ENCODE measurements at regions not wholly inside any gene's neighbourhood (a gene's known extent, or its start where the extent isn't known, plus 50 kb on each side); places are given as distances from the start of the nearest gene placed in this dataset.
"Not testable (repeated sequence)": the region's sequence is repeated elsewhere in the genome, so short reads cannot be mapped to it uniquely, and the experiment has no call there.

DNA sequence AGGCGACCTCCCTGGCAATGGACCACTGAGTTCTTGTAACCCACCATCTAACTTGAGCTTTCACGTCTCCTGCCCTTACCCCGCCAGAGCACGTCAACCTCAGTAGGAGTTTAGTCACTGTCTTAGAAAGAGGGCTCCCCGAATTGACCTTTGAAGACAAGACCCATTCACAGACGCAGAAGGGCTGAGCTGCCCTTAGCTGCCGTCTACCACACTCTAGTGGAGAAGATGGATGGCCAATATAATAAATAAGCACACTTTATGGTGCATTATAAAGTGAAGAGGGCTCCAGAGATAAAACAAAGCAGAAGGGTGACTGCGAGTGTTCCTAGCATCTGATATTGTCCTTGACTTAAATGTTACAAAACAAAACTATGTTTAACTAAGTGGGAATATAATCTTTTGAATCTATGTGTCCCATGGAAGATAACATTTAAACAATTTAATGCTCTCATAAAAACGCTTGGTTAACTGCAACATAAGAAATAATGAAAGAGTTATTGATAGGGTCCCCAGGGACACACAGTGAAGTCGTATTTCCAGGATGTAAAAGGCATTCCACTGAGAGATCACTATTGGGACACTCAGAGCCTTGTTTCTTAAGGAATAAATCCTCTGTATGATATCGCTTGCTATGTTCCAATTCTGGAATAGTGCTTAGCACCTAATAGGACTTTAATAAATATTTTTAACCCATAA lies 261.1 kb downstream of the THBS2 start:
- no peak overlapping the region for H3K4me3 ChIP-seq (ENCODE audit: low read depth, low read length)
- in situ Hi-C loops (cut with HindIII; ENCODE audit: low pct_ligation_motif_present, low sequenced_read_pairs) = no loop called here
- no peak for DNase-seq
- no peak overlapping the region for H3K27ac ChIP-seq
- no peaks in the 10 kb centered on the region for H3K27me3 ChIP-seq (replicated peaks)
- TF ChIP-seq, protein P1, sequence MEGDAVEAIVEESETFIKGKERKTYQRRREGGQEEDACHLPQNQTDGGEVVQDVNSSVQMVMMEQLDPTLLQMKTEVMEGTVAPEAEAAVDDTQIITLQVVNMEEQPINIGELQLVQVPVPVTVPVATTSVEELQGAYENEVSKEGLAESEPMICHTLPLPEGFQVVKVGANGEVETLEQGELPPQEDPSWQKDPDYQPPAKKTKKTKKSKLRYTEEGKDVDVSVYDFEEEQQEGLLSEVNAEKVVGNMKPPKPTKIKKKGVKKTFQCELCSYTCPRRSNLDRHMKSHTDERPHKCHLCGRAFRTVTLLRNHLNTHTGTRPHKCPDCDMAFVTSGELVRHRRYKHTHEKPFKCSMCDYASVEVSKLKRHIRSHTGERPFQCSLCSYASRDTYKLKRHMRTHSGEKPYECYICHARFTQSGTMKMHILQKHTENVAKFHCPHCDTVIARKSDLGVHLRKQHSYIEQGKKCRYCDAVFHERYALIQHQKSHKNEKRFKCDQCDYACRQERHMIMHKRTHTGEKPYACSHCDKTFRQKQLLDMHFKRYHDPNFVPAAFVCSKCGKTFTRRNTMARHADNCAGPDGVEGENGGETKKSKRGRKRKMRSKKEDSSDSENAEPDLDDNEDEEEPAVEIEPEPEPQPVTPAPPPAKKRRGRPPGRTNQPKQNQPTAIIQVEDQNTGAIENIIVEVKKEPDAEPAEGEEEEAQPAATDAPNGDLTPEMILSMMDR (IDR thresholded peaks at IDR 0.05; ENCODE audit: low read depth, low read length, missing control alignments) = no peak
- no peaks in the 10 kb centered on the region for H3K36me3 ChIP-seq (replicated peaks)

DNA sequence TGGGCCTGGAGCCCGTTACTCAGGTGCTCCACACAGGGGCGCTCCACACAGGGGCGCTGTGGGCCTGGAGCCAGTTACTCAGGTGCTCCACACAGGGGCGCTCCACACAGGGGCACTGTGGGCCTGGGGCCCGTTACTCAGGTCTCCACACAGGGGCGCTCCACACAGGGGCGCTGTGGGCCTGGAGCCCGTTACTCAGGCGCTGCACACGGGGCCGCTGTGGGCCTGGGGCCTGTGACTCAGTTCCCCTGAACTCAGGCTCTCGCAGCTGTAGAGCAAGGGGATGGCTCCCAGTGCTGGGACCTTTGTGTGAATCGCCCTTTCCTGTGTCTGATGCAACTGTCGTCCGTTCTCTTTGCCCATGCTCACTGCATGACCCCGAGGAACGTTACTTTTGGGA lies 262.0 kb downstream of the THBS2 start:
- H3K27me3 ChIP-seq (replicated peaks); DNase-seq; H3K4me3 ChIP-seq (ENCODE audit: low read depth, low read length); H3K27ac ChIP-seq; in situ Hi-C loops (cut with HindIII; ENCODE audit: low pct_ligation_motif_present, low sequenced_read_pairs); H3K36me3 ChIP-seq (replicated peaks): not testable (repeated sequence)

DNA sequence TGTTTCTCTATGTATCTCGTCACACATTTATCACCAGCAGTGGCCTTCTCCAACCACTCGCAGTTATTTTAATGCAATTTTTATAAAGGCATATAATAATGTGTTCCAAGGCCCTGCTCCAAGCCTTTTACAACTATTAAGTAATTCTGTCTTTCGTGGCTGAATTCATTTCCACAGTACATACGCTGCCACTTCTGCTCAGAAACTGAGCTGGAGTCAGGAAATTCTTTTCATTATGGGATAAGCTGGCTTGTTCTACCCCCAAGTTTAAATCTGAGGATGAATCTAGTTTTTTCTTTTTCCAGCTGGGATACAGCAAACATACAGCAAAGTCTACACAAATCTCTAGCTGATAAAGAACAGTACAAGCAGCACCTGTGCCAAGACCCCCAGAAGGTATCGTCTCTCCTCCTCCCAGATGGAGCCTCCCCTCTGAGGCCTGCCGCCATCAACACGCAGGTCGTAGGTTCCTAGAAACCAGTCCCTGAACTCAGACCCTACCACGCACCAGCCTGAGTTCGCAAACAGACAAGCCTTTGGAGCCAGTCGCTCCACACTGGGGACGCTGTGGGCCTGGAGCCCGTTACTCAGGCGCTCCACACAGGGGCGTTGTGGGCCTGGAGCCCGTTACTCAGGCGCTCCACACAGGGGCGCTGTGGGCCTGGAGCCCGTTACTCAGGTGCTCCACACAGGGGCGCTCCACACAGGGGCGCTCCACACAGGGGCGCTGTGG lies 263.5 kb downstream of the THBS2 start:
- DNase-seq = no peak
- no peaks in the 10 kb centered on the region for H3K27me3 ChIP-seq (replicated peaks)
- no peak overlapping the region for H3K27ac ChIP-seq
- H3K4me3 ChIP-seq (ENCODE audit: low read depth, low read length) = no peak overlapping the region
- H3K36me3 ChIP-seq (replicated peaks) = no peaks in the 10 kb centered on the region
- TF ChIP-seq, protein P1 (IDR thresholded peaks at IDR 0.05; ENCODE audit: low read depth, low read length, missing control alignments) = no peak
- in situ Hi-C loops (cut with HindIII; ENCODE audit: low pct_ligation_motif_present, low sequenced_read_pairs) = no loop called here

DNA sequence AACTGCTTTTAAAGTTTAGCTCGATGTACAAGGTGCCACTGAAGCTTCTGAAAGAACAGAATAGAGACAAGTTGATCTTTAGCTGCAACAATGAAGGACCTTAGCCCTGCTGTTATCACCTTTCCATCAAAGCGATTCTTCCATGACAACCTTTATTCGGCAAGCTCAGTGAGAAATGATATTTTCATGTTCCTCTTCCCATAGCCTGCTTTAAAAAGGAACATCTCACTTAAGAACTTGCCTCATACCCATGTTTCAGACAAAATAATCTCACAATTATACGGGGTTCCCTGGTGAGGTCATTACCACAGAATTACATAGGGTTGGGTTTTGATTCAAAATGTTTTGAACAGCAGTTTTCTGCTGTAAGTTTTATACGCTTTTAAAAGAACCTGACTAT lies 264.2 kb downstream of the THBS2 start:
- no peak for DNase-seq
- H3K36me3 ChIP-seq (replicated peaks) = no peaks in the 10 kb centered on the region
- in situ Hi-C loops (cut with HindIII; ENCODE audit: low pct_ligation_motif_present, low sequenced_read_pairs) = no loop called here
- H3K27me3 ChIP-seq (replicated peaks) = no peaks in the 10 kb centered on the region
- TF ChIP-seq, protein P1 (IDR thresholded peaks at IDR 0.05; ENCODE audit: low read depth, low read length, missing control alignments) = no peak
- H3K27ac ChIP-seq = no peak overlapping the region
- no peak overlapping the region for H3K4me3 ChIP-seq (ENCODE audit: low read depth, low read length)

DNA sequence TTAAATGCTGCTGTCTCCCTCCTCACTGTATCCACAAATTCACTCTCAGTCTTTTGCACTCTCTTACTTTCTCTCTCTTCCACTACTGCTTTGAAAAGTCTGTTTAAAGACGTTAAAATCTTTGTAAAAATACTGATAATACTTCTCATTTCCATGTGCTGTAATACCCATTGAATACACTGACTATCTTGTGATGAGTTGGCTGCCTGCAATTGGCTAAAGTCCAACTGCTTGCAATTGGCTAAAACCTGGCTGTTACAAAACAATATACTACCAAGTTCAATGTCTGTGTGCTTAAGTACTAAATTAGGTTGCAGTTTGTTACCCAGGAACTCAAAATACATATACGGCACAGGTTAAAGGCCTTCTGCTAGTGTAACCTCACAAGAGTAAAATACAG lies 264.8 kb downstream of the THBS2 start:
- no peak overlapping the region for H3K4me3 ChIP-seq (ENCODE audit: low read depth, low read length)
- in situ Hi-C loops (cut with HindIII; ENCODE audit: low pct_ligation_motif_present, low sequenced_read_pairs) = no loop called here
- no peaks in the 10 kb centered on the region for H3K27me3 ChIP-seq (replicated peaks)
- no peak overlapping the region for H3K27ac ChIP-seq
- no peaks in the 10 kb centered on the region for H3K36me3 ChIP-seq (replicated peaks)
- DNase-seq = no peak
- TF ChIP-seq, protein P1 (IDR thresholded peaks at IDR 0.05; ENCODE audit: low read depth, low read length, missing control alignments) = no peak

DNA sequence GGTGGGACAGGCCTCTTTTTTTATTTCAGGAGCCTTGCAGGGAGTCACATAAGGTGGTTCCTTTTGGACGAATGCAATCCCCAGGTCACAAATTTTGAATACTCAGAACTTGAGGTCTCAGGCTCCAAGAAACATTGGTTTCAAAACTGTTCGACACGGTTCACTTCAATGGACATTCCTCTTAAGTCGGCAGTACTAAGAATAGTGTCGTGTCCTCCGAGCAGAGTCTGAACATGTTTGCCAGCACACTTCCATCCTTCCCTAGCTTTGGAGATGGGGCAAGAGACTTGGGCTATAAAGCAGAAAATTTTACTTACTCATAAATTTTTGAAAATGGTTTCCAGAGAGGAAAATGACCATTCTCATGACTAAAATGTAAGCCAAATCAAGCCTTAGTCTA lies 265.4 kb downstream of the THBS2 start:
- H3K4me3 ChIP-seq (ENCODE audit: low read depth, low read length) = no peak overlapping the region
- in situ Hi-C loops (cut with HindIII; ENCODE audit: low pct_ligation_motif_present, low sequenced_read_pairs) = no loop called here
- DNase-seq = no peak
- TF ChIP-seq, protein P1 (IDR thresholded peaks at IDR 0.05; ENCODE audit: low read depth, low read length, missing control alignments) = no peak
- no peaks in the 10 kb centered on the region for H3K36me3 ChIP-seq (replicated peaks)
- H3K27me3 ChIP-seq (replicated peaks) = no peaks in the 10 kb centered on the region
- H3K27ac ChIP-seq = no peak overlapping the region

All from brain microvascular endothelial cell (primary cell).